Tongue (tissue), 1 donor: ENCODE measurements at regions not wholly inside any gene's neighbourhood (a gene's known extent, or its start where the extent isn't known, plus 50 kb on each side); places are given as distances from the start of the nearest gene placed in this dataset.

Experiments
- DNase-seq: peaks from one replicate; pipeline ENCODE4 v3.0.0-alpha.2; 2015

- no peak for DNase-seq
Observed at GRCh38 chr18:22253676-22254075, 84.3 kb downstream of the GATA6 start.

- no peak for DNase-seq
Observed at GRCh38 chr18:22253156-22253555, 83.8 kb downstream of the GATA6 start.
